ENCODE measurements at regions not wholly inside any gene's neighbourhood (a gene's known extent, or its start where the extent isn't known, plus 50 kb on each side); places are given as distances from the start of the nearest gene placed in this dataset.

GRCh38 chr9:120098584-120098983, 481.4 kb downstream of the CDK5RAP2 start:
- no peak for TF ChIP-seq ZNF281 (CRISPR knock-in tag; IDR thresholded peaks at IDR 0.05)
- TF ChIP-seq ZNF121 (CRISPR knock-in tag; IDR thresholded peaks at IDR 0.05): no peak
- TF ChIP-seq TCF7 (CRISPR knock-in tag; IDR thresholded peaks at IDR 0.05; ENCODE audit: low read depth): no peak
- no peak for TF ChIP-seq CTCF (IDR thresholded peaks at IDR 0.05)
- no peak for TF ChIP-seq ESRRA (CRISPR knock-in tag; IDR thresholded peaks at IDR 0.05; ENCODE audit: borderline replicate concordance)
- TF ChIP-seq MAX (CRISPR knock-in tag; IDR thresholded peaks at IDR 0.05): no peak
- TF ChIP-seq AFF4 (CRISPR knock-in tag; IDR thresholded peaks at IDR 0.05; ENCODE audit: borderline replicate concordance): no peak
- TF ChIP-seq ZNF263 (CRISPR knock-in tag; IDR thresholded peaks at IDR 0.05; ENCODE audit: low read depth): no peak
- no peak for TF ChIP-seq ATF3 (CRISPR knock-in tag; conservative IDR thresholded peaks at IDR 0.05)
